MG63 (cell line): ENCODE measurements at regions not wholly inside any gene's neighbourhood (a gene's known extent, or its start where the extent isn't known, plus 50 kb on each side); places are given as distances from the start of the nearest gene placed in this dataset.

ENCODE experiments used
- DNase-seq: peaks from one replicate; pipeline ENCODE4 v3.0.0-alpha.2; 2020
- H3K27me3 ChIP-seq: fragments of 250-450 bp; sonication (Bioruptor Pico); 2 replicates; pipeline ENCODE4 v1.5.1; 2020; ENCODE audit warnings: mild to moderate bottlenecking, moderate library complexity
- H3K36me3 ChIP-seq: fragments of 250-450 bp; sonication (Bioruptor Pico); 2 replicates; pipeline ENCODE4 v1.5.1; 2020; ENCODE audit warnings: mild to moderate bottlenecking, moderate library complexity
- H3K4me3 ChIP-seq: fragments of 250-450 bp; sonication (Bioruptor Pico); 2 replicates; pipeline ENCODE4 v1.5.1; 2020; ENCODE audit warnings: mild to moderate bottlenecking, moderate library complexity
- H3K9me3 ChIP-seq: fragments of 250-450 bp; sonication (Bioruptor Pico); 2 replicates; pipeline ENCODE4 v1.5.1; 2020; ENCODE audit warnings: mild to moderate bottlenecking, moderate library complexity

DNA sequence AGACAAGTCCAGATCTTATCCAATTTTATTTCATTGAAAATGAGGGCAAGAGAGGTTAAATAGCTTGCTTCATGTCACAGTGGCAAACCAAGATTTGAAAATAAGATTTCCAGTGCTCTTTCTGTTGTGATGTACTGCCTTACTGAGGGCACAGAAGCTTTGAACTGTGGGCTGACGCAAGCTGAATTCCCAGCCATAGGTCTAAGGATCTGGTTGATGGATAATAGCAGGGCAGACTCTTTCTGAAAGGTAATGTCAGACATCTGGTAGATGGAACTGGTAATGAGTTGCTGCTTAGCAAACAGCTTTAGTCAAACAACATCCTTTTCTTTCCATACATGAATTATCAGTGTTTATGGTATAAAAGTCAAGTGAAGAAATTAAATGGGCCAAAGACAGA, 193.9 kb upstream of the RASGEF1B start:
- DNase-seq, result no peak
- Histone ChIP-seq H3K9me3 (no peaks in the 10 kb centered on the region), H3K36me3 (no peaks in the 10 kb centered on the region), H3K4me3 (no peak overlapping the region), H3K27me3 (no peaks in the 10 kb centered on the region)

DNA sequence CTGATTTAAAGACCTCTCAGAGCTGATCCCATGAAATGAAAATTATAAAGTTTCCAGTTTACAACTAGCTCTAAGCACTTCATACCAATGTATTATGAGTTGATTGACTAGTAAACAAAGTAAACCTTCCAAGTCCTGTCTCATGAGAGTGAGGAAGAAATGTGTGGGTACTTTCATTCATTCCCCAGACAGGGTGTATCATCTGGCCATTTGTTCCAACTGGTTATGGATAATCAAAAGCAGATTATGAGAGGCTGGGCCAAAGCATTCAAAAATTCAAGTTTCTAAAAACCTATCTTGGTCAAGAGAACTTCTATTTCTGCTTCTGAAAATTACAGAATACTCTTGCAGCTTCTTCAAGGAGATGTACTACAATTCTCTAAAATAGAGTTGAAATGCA, 193.3 kb upstream of the RASGEF1B start:
- Histone ChIP-seq H3K9me3 (no peaks in the 10 kb centered on the region), H3K36me3 (no peaks in the 10 kb centered on the region), H3K4me3 (no peak overlapping the region), H3K27me3 (no peaks in the 10 kb centered on the region)
- no peak for DNase-seq

GRCh38 chr4:81664079-81664478, 192.4 kb upstream of the RASGEF1B start:
- H3K27me3 ChIP-seq, result no peaks in the 10 kb centered on the region
- DNase-seq, result no peak
- H3K36me3 ChIP-seq, result no peaks in the 10 kb centered on the region
- H3K9me3 ChIP-seq, result no peaks in the 10 kb centered on the region
- no peak overlapping the region for H3K4me3 ChIP-seq

DNA sequence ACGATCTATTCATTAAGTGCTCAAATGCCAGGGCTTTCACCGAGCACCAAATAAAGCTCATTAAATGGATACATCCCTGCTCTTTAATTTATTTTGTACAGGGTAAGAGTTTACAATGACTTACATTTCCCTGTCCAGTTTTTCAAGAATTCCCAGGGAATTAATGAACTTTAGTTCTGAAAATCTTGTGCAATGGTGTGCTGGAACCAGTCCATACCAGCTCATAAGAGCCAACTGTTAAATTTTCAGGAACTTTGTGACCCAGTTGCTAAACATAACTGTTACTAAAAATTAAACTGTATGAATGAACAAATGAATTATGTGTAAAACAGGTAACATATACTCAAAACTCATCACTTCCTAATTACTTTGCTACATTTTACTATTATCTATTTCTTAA, 191.7 kb upstream of the RASGEF1B start:
- Histone ChIP-seq H3K9me3 (no peaks in the 10 kb centered on the region), H3K4me3 (no peak overlapping the region), H3K27me3 (no peaks in the 10 kb centered on the region), H3K36me3 (no peaks in the 10 kb centered on the region)
- DNase-seq, result no peak

- Histone ChIP-seq H3K4me3 (no peak overlapping the region), H3K36me3 (no peaks in the 10 kb centered on the region), H3K27me3 (no peaks in the 10 kb centered on the region), H3K9me3 (no peaks in the 10 kb centered on the region)
- no peak for DNase-seq
Observed at GRCh38 chr4:81659051-81659450, 187.3 kb upstream of the RASGEF1B start.

GRCh38 chr4:81652069-81652478, 180.4 kb upstream of the RASGEF1B start:
- no peaks in the 10 kb centered on the region for H3K9me3 ChIP-seq
- no peak overlapping the region for H3K4me3 ChIP-seq
- no peak for DNase-seq
- no peaks in the 10 kb centered on the region for H3K27me3 ChIP-seq
- no peaks in the 10 kb centered on the region for H3K36me3 ChIP-seq

- Histone ChIP-seq H3K9me3 (no peaks in the 10 kb centered on the region), H3K27me3 (no peaks in the 10 kb centered on the region), H3K36me3 (no peaks in the 10 kb centered on the region), H3K4me3 (no peak overlapping the region)
- no peak for DNase-seq
Observed at GRCh38 chr4:81651243-81651899, 179.7 kb upstream of the RASGEF1B start.

- no peak for DNase-seq
- Histone ChIP-seq H3K36me3 (no peaks in the 10 kb centered on the region), H3K27me3 (no peaks in the 10 kb centered on the region), H3K4me3 (no peak overlapping the region), H3K9me3 (no peaks in the 10 kb centered on the region)
Observed at GRCh38 chr4:81650606-81651242, 179.0 kb upstream of the RASGEF1B start.

- Histone ChIP-seq H3K4me3 (no peak overlapping the region), H3K9me3 (no peaks in the 10 kb centered on the region), H3K27me3 (no peaks in the 10 kb centered on the region), H3K36me3 (no peaks in the 10 kb centered on the region)
- peak; percentile 33 for DNase-seq
Observed at GRCh38 chr4:81648576-81649275, 177.0 kb upstream of the RASGEF1B start.

DNA sequence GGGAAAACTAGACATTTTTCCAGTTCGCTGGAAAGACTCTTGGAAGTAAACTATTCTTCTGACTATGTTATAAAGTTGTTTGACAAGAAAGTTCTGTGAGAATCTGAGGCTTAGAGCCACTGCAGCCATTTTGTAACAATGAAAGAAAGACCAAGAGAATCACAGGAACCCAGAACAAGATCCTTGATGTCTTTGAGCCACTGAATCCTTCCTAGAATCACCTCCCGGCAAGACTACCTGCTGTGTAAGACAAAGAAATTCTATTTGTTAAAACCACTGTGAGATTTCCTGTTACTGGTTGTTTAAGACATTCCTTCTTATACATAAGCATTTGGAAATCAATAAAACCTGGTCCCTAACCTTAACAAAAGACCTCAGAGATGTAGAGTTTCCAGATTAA, 175.7 kb upstream of the RASGEF1B start:
- Histone ChIP-seq H3K4me3 (no peak overlapping the region), H3K36me3 (no peaks in the 10 kb centered on the region), H3K27me3 (no peaks in the 10 kb centered on the region), H3K9me3 (no peaks in the 10 kb centered on the region)
- no peak for DNase-seq

GRCh38 chr4:81642543-81642942, 170.8 kb upstream of the RASGEF1B start:
- no peak for DNase-seq
- H3K27me3 ChIP-seq, result no peaks in the 10 kb centered on the region
- H3K9me3 ChIP-seq, result no peaks in the 10 kb centered on the region
- no peak overlapping the region for H3K4me3 ChIP-seq
- no peaks in the 10 kb centered on the region for H3K36me3 ChIP-seq

GRCh38 chr4:81639248-81639647, 167.5 kb upstream of the RASGEF1B start:
- Histone ChIP-seq H3K27me3 (no peaks in the 10 kb centered on the region), H3K4me3 (no peak overlapping the region), H3K36me3 (no peaks in the 10 kb centered on the region), H3K9me3 (no peaks in the 10 kb centered on the region)
- no peak for DNase-seq

DNA sequence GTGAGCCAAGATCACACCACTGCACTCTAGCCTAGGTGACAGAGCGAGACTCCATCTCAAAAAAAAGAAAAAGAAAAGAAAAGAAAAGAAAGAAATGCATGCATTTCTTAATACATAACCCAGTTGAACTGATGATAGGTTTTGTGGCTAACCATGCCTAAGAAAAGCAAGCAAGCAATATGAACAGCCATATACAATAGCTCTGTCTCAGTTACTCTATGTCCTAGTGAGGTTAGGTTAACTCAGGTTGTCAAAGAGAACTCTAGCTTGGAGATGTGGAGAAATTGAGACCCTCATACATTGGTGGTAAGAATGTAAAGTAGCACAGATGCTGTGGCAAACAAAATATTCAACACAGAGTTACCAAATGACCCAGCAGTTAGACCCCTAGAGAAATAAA, 167.0 kb upstream of the RASGEF1B start:
- no peak for DNase-seq
- Histone ChIP-seq H3K27me3 (no peaks in the 10 kb centered on the region), H3K4me3 (no peak overlapping the region), H3K36me3 (no peaks in the 10 kb centered on the region), H3K9me3 (no peaks in the 10 kb centered on the region)

GRCh38 chr4:81635739-81636138, 164.0 kb upstream of the RASGEF1B start:
- Histone ChIP-seq H3K4me3 (no peak overlapping the region), H3K36me3 (no peaks in the 10 kb centered on the region), H3K27me3 (no peaks in the 10 kb centered on the region), H3K9me3 (no peaks in the 10 kb centered on the region)
- DNase-seq, result no peak

DNA sequence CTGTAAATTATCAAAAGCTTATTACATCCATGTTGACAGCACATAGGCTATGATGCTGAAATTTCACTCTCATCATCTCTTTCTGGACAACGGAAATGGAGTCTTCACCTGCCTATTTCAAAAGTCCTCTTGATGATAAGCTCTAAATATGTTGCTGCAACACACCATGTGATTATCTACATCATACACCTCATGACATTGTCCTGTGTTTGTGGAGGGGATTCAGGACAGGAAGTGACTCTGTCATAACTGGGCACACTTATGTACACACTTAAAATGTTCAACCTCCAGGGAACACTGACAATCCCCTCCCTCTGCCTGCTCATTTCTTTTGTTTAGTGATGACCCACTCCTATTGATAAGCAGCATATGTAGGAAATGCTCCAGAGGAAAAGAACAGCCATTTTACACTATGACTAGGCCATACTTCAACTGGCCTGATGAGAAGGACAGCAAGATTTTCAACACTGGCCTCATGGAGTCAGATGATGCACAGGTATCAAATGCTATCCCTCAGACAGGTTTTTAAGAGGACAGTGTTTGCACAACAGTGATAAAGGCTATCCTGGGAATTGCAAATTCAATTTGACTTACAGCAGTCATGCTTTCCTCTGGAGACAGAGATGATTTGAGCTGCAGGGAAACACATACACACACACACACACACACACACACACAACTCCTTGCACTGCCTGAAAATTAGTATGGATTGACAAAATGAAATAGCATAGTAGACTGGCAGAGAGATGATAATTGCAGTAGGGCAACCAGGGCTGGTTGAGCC, 163.3 kb upstream of the RASGEF1B start:
- H3K36me3 ChIP-seq, result no peaks in the 10 kb centered on the region
- H3K27me3 ChIP-seq, result no peaks in the 10 kb centered on the region
- no peak overlapping the region for H3K4me3 ChIP-seq
- no peak for DNase-seq
- no peaks in the 10 kb centered on the region for H3K9me3 ChIP-seq

- no peak overlapping the region for H3K4me3 ChIP-seq
- no peaks in the 10 kb centered on the region for H3K36me3 ChIP-seq
- no peaks in the 10 kb centered on the region for H3K27me3 ChIP-seq
- DNase-seq, result no peak
- H3K9me3 ChIP-seq, result no peaks in the 10 kb centered on the region
Observed at GRCh38 chr4:81634165-81634564, 162.5 kb upstream of the RASGEF1B start.

GRCh38 chr4:81632581-81633299, 161.0 kb upstream of the RASGEF1B start:
- peak; percentile 40 for DNase-seq
- Histone ChIP-seq H3K36me3 (no peaks in the 10 kb centered on the region), H3K27me3 (no peaks in the 10 kb centered on the region), H3K4me3 (no peak overlapping the region), H3K9me3 (no peaks in the 10 kb centered on the region)
